Immature natural killer cell (primary cell): ENCODE measurements at regions not wholly inside any gene's neighbourhood (a gene's known extent, or its start where the extent isn't known, plus 50 kb on each side); places are given as distances from the start of the nearest gene placed in this dataset.
"Not testable (repeated sequence)": the region's sequence is repeated elsewhere in the genome, so short reads cannot be mapped to it uniquely, and the experiment has no call there.

ENCODE experiments used
- DNase-seq, 3 donors: peaks; one replicate each; pipeline ENCODE4 v3.0.0; 2022; ENCODE audit warnings: mixed read lengths in 1 of 3
- H3K27ac Mint-ChIP-seq, 6 donors: one replicate each; pipeline ENCODE4 v1.8.0; 2020; ENCODE audit warnings: mixed read lengths in 6 of 6, mild to moderate bottlenecking in 5 of 6, inconsistent platforms in 4 of 6, moderate library complexity in 3 of 6
- H3K27me3 Mint-ChIP-seq, 3 donors: one replicate each; pipeline ENCODE4 v1.8.0; 2020 to 2021; ENCODE audit warnings: low read depth in 3 of 3, mild to moderate bottlenecking in 3 of 3, mixed read lengths in 3 of 3, moderate library complexity in 3 of 3, inconsistent platforms in 1 of 3
- H3K36me3 Mint-ChIP-seq, 3 donors: one replicate each; pipeline ENCODE4 v1.8.0; 2020; ENCODE audit warnings: mixed read lengths in 3 of 3, inconsistent platforms in 2 of 3, mild to moderate bottlenecking in 2 of 3
- H3K4me1 Mint-ChIP-seq, 2 donors: one replicate each; pipeline ENCODE4 v1.8.0; 2020; ENCODE audit warnings: inconsistent platforms in 2 of 2, mild to moderate bottlenecking in 2 of 2, mixed read lengths in 2 of 2, moderate library complexity in 1 of 2
- H3K4me3 Mint-ChIP-seq, 5 donors: one replicate each; pipeline ENCODE4 v1.8.0; 2020; ENCODE audit warnings: mild to moderate bottlenecking in 5 of 5, mixed read lengths in 5 of 5, inconsistent platforms in 3 of 5, moderate library complexity in 3 of 5
- H3K9me3 Mint-ChIP-seq, 6 donors: one replicate each; pipeline ENCODE4 v1.8.0; 2020; ENCODE audit warnings: mild to moderate bottlenecking in 6 of 6, mixed read lengths in 6 of 6, inconsistent platforms in 4 of 6, moderate library complexity in 3 of 6

DNA sequence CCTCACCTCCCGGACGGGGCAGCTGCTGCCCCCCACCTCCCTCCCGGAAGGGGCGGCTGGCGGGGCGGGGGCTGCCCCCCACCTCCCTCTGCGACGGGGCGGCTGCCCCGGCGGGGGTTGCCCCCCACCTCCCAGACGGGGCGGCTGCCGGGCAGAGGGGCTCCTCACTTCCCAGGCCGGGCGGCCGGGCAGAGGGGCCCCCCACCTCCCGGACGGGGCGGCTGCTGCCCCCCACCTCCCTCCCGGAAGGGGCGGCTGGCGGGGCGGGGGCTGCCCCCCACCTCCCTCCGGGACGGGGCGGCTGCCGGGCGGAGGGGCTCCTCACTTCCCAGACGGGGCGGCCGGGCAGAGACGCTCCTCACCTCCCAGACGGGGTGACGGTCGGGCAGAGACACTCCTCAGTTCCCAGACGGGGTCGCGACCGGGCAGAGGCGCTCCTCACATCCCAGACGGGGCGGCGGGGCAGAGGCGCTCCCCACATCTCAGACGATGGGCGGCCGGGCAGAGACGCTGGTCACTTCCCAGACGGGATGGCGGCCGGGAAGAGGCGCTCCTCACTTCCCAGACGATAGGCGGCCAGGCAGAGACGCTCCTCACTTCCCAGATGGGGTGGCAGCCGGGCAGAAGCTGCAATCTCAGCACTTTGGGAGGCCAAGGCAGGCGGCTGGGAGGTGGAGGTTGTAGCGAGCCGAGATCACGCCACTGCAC, 1218.8 kb downstream of the GATA3 start:
- DNase-seq, H3K4me3 Mint-ChIP-seq, H3K9me3 Mint-ChIP-seq, H3K27me3 Mint-ChIP-seq, H3K36me3 Mint-ChIP-seq, H3K27ac Mint-ChIP-seq, H3K4me1 Mint-ChIP-seq: not testable (repeated sequence)

DNA sequence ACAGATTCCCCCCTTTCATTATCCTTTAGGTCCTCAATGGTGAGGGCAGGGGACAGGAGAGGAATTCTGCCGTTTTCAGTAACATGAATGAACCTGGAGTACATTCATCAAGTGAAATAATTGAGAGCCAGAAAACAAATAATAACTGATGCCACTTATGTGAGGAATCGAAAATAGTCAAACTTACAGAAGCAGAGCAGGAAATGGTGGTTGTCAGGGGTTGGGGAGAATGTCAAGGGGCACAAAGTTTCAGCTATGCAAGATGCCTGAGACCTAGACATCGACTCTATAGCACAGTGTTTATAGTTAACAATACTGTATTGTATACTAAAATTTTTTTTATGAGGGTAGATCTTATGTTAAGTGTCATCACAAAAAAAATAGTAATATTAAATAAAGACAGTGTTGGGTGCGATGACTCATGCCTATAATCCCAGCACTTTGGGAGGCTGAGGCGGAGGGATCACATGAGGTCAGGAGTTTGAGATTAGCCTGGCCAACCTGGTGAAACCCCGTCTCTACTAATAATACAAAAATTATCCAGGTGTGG, 1219.8 kb downstream of the GATA3 start:
- Mint-ChIP-seq H3K4me3 (no peak overlapping the region), H3K4me1 (no peaks in the 10 kb centered on the region), H3K27ac (no peak overlapping the region), H3K9me3 (peaks cover 0 to 1% (median 0%) of the 10 kb centered on the region in 6 donors), H3K36me3 (no peaks in the 10 kb centered on the region), H3K27me3 (peaks cover 1 to 3% (median 1%) of the 10 kb centered on the region in 3 donors)
- no peak for DNase-seq

DNA sequence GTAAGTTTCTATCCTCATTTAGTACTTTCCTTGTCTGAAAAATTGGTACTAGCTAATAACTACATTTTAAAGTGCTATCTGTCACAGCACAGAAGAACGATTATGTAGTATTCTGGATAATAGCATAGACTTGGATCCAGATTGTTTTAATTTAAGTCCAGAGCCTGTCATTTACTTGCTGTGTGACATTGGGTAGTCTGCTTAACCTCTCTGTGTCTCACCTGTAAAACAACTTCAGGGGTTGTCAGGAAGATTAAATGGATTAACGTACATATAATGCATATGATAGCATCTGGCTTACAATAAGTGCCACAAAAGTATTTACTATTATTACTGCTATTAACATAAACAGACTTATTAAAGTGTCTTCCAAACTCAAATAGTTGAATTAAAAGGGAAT, 1221.4 kb downstream of the GATA3 start:
- Mint-ChIP-seq H3K9me3 (peaks cover 0 to 1% (median 0%) of the 10 kb centered on the region in 6 donors), H3K27me3 (peaks cover 1 to 3% (median 2%) of the 10 kb centered on the region in 3 donors), H3K27ac (no peak overlapping the region), H3K4me3 (no peak overlapping the region), H3K4me1 (no peaks in the 10 kb centered on the region), H3K36me3 (no peaks in the 10 kb centered on the region)
- DNase-seq, result no peak

DNA sequence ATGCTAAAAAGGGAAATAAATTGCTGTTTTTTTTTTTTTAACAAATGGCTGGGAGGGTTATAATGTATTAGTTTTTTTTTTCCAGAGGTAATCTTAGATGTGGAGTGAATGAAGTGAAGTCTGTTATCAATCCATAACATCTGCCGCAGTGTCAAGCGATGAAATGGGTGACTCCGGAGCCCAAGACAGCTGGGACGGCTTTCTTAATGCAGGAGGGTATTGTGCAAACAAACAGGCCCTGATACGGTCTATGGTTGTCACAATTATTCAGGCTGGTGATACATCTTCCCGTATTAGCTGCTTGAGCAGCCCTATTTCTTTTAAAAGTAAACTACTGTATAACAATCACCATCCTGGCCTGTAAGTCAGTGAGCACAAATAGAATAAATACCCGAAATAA, 1231.2 kb downstream of the GATA3 start:
- Mint-ChIP-seq H3K27me3 (peaks cover 2 to 11% (median 5%) of the 10 kb centered on the region in 3 donors), H3K9me3 (peaks cover 0 to 4% (median 0%) of the 10 kb centered on the region in 6 donors), H3K27ac (no peak overlapping the region), H3K4me1 (no peaks in the 10 kb centered on the region), H3K4me3 (no peak overlapping the region), H3K36me3 (no peaks in the 10 kb centered on the region)
- no peak for DNase-seq

DNA sequence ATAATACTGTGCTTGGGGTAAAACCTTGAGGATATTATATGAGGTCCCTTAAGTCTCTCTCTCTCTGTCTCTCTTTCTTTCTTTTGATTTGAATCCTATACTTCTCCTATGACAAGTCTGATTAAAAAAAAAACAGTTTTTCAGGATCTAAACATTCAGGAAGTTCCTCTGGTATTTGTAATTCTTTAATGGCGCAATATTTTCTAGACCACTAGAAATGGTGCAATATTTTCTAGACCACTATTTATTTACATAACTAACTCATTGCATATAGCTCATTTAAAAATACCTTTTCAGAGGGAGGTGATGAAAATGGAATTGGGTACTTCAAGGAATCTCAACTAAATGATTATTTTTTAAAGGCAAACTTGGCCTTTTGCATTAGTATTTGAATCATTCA, 1235.3 kb downstream of the GATA3 start:
- Mint-ChIP-seq H3K27ac (no peak overlapping the region), H3K36me3 (no peaks in the 10 kb centered on the region), H3K27me3 (peaks cover 0 to 7% (median 6%) of the 10 kb centered on the region in 3 donors), H3K4me1 (no peaks in the 10 kb centered on the region), H3K4me3 (no peak overlapping the region), H3K9me3 (no peaks in the 10 kb centered on the region)
- no peak for DNase-seq

DNA sequence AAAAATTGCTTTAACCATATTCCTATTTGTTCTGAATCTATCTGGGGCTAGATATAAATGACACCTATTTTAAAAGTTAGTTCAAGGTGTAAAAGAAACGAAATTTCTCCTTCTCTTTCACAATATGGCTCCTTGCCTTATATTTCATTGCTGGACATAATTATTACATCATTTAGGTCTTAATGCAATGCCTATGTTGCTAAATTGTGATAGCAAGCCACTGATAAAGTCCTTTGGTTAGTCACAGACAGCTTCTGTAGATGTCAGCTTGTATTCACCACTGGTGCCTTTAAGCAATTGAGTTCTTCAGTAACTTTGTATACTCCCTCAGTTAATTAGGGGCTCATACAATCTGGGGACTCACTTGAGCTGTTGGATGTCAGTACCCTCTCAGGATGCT, 1236.6 kb downstream of the GATA3 start:
- DNase-seq, result no peak
- H3K9me3 Mint-ChIP-seq, result no peaks in the 10 kb centered on the region

DNA sequence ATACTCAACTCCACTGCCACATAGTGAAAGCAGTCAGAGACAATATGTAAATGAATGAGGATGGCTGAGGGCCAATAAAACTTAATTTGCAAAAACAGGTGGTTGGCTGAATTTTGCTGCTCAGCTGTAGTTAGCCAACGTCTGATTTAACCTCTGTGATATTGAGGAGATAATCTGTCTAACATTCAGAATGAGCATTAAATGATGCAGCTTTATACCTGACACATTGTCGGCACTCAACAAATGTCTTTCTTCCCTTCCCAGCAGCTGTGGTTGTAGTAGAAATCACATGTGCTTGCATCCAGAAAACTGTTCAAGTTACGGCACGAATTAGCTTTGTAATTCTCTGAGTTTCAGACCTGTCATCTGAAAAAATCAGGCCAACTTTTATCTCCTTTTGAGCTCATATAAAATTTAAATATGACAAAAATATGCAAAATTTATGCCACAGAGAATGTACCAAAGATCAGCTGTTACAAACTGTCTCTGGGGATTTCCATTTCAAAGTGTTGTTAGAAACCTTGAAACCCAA, 1239.7 kb downstream of the GATA3 start:
- no peak overlapping the region for H3K27ac Mint-ChIP-seq
- H3K4me3 Mint-ChIP-seq, result no peak overlapping the region
- H3K4me1 Mint-ChIP-seq, result no peaks in the 10 kb centered on the region
- H3K9me3 Mint-ChIP-seq, result no peaks in the 10 kb centered on the region
- no peak for DNase-seq
- H3K27me3 Mint-ChIP-seq, result peaks cover 0 to 6% (median 3%) of the 10 kb centered on the region in 3 donors
- H3K36me3 Mint-ChIP-seq, result no peaks in the 10 kb centered on the region

More for the DNA sequence above, 1236.6 kb downstream of the GATA3 start:
- Mint-ChIP-seq H3K36me3 (no peaks in the 10 kb centered on the region), H3K27ac (no peak overlapping the region), H3K4me3 (no peak overlapping the region), H3K4me1 (no peaks in the 10 kb centered on the region), H3K27me3 (peaks cover 0 to 7% (median 6%) of the 10 kb centered on the region in 3 donors)

DNA sequence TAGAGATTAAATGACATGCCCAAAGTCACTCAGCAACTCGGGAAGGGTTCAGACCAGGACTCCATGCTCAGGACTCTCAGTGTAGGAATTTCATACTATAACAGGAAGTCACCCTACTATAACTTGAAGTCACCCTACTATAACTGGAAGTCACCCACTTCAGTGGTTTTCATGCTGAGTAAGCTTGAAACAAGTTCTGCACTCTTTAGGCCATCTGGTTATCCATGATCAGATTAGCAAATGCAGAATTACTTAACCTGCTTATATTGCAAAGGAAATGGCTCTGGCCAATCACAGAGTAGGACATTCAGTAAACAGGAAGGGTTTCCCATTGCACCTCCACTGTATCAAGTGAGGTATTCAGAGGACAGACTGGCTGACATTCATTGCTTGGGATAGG, 1240.4 kb downstream of the GATA3 start:
- Mint-ChIP-seq H3K36me3 (no peaks in the 10 kb centered on the region), H3K4me1 (no peaks in the 10 kb centered on the region), H3K9me3 (no peaks in the 10 kb centered on the region), H3K27ac (no peak overlapping the region), H3K27me3 (peaks cover 0 to 4% (median 3%) of the 10 kb centered on the region in 3 donors), H3K4me3 (no peak overlapping the region)
- no peak for DNase-seq

DNA sequence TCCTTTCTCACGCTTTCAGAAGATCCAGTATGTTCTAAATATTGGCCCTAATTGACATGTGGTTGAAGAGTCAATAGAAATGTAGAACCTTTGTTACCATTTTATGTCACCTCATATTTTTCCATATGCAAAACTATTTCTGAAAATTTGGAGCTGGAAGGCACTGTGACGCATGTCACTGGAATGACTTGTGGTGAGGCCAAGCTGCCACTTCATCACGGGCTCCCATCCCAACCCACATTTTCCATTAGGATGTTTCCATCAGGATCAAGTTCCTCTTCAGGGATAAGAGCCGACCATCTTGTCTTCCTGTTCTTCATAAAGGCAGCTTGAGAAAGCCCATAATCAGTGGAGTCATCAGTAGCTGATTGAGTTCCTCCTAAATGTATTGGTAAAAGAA, 1241.7 kb downstream of the GATA3 start:
- Mint-ChIP-seq H3K36me3 (no peaks in the 10 kb centered on the region), H3K4me1 (no peaks in the 10 kb centered on the region), H3K27me3 (peaks cover 0 to 2% (median 0%) of the 10 kb centered on the region in 3 donors), H3K27ac (no peak overlapping the region), H3K4me3 (no peak overlapping the region), H3K9me3 (no peaks in the 10 kb centered on the region)
- DNase-seq, result no peak

DNA sequence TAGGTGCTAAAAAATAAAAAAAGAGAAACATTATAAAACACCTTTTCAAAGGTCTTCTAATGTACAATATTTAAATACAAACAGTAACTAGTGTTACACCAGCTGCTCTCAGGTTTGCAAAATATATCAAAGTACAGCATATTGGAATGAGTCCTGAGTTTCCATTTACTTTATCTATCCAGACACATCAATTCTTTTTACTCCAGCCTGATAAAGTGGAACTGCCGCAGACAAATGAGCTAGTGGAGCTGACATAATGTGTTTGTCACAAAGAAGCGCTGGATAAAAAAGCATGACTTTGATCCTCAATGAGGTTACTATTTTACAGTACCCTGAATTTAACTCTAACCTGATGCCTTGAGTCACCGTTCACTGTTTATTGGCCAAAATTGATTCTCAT, 1243.1 kb downstream of the GATA3 start:
- no peaks in the 10 kb centered on the region for H3K9me3 Mint-ChIP-seq
- H3K4me1 Mint-ChIP-seq, result no peaks in the 10 kb centered on the region
- no peak overlapping the region for H3K27ac Mint-ChIP-seq
- H3K4me3 Mint-ChIP-seq, result no peak overlapping the region
- H3K27me3 Mint-ChIP-seq, result peaks cover 0 to 2% (median 0%) of the 10 kb centered on the region in 3 donors
- no peaks in the 10 kb centered on the region for H3K36me3 Mint-ChIP-seq
- DNase-seq, result no peak

DNA sequence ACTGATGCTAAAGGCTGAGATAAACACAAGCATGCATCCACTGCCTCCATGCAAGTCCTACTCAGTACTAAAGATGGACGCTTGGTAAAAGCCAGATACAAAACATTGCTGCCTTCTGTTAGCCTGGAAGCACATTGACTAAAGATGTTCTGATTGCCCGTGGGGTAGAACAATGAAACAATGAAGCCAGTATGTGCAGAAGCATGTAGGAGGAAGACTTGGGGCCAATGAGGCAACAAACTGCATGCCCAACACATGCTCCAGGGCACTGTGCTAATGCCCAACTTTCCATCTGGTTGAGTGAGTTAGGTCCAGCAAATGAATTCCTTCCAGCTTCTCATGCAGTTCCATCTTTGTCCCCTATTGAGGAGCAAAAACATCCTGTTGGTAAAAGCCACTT, 1245.5 kb downstream of the GATA3 start:
- DNase-seq, result no peak
- no peaks in the 10 kb centered on the region for H3K36me3 Mint-ChIP-seq
- no peaks in the 10 kb centered on the region for H3K9me3 Mint-ChIP-seq
- no peaks in the 10 kb centered on the region for H3K4me1 Mint-ChIP-seq
- no peak overlapping the region for H3K4me3 Mint-ChIP-seq
- H3K27ac Mint-ChIP-seq, result no peak overlapping the region
- H3K27me3 Mint-ChIP-seq, result peaks cover 0 to 4% (median 0%) of the 10 kb centered on the region in 3 donors

DNA sequence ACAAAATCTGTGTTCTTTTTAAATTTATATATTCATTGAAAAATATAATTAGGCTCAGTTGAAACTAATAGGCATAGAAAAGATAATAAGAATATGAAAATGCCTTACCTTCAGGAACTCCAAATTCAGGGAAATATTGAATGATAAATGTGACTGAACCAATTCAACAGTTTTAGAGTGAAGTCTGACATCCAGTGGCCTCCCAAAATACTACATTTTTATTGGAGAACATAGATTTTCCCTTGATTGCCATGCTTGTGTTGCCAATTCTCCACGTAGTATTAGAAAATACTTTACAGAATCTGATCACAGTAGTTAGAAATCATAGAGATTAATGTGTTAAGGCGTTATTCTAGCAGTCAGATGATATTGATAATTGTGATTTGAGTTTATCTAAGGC, 1246.7 kb downstream of the GATA3 start:
- Mint-ChIP-seq H3K27ac (no peak overlapping the region), H3K4me1 (no peaks in the 10 kb centered on the region), H3K4me3 (no peak overlapping the region), H3K9me3 (no peaks in the 10 kb centered on the region), H3K36me3 (no peaks in the 10 kb centered on the region), H3K27me3 (peaks cover 0 to 4% (median 0%) of the 10 kb centered on the region in 3 donors)
- DNase-seq, result no peak

DNA sequence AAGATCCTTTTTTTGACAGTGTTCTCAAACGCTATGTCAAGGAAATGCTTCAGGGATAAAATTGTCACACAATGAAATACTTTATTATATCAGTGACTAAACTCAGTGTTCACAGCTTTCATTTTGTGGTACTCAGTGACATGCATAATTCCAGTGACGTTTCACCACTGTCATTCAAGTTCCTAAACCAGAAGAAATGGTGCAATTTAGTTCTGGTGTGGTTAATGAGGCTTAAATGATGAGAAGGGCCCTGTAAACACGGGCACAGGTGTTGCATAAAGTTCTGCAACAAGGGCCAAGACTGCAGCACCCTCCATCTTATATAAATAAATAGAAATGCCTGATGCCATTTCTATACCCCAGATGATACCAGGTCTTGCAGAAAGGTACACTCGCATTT, 1247.1 kb downstream of the GATA3 start:
- H3K27me3 Mint-ChIP-seq, result peaks cover 0 to 4% (median 0%) of the 10 kb centered on the region in 3 donors
- H3K27ac Mint-ChIP-seq, result no peak overlapping the region
- no peak for DNase-seq
- H3K4me1 Mint-ChIP-seq, result no peaks in the 10 kb centered on the region
- H3K36me3 Mint-ChIP-seq, result no peaks in the 10 kb centered on the region
- H3K9me3 Mint-ChIP-seq, result no peaks in the 10 kb centered on the region
- H3K4me3 Mint-ChIP-seq, result no peak overlapping the region

DNA sequence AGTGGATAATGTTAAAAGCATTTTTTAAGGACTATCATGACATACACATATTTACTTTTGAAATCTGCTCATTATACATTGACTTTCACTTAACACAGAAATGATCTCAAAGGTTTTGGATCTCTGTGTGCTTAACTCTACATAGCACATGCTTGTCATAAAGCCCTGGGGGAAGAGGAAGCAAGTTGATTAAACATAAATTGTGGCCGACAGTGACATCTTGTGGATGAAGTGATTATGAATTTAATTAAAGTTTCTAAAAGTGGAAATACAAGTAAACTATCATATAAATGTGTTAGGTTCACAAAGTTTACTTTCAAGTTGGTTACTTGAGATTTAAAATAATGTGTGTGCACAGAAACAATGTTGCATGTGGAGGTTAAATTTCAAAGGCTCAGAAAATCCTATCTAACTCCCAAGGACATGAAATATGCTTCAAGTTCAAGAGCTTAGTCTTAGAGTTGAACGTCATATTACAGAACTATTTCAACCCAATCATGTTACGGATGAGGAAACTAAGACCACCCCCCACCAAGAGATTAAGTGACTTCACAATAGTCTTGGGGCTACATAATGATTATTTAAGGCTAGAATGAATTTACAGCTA, 1247.8 kb downstream of the GATA3 start:
- H3K4me1 Mint-ChIP-seq, result no peaks in the 10 kb centered on the region
- H3K27me3 Mint-ChIP-seq, result peaks cover 0 to 4% (median 0%) of the 10 kb centered on the region in 3 donors
- no peaks in the 10 kb centered on the region for H3K36me3 Mint-ChIP-seq
- H3K27ac Mint-ChIP-seq, result no peak overlapping the region
- peak in 1 of 3 donors; percentile 14 for DNase-seq
- no peak overlapping the region for H3K4me3 Mint-ChIP-seq
- no peaks in the 10 kb centered on the region for H3K9me3 Mint-ChIP-seq
